Dermis microvascular lymphatic vessel endothelial cell (primary cell): ENCODE measurements at regions not wholly inside any gene's neighbourhood (a gene's known extent, or its start where the extent isn't known, plus 50 kb on each side); places are given as distances from the start of the nearest gene placed in this dataset.

Experiments
- DNase-seq, 2 donors: peaks; one replicate each; pipeline versions ENCODE4 v3.0.0 to v3.0.0-alpha.2; 2010; ENCODE audit warnings: low read depth in 2 of 2

GRCh38 chr13:105990256-105990958 is 545.1 kb downstream of the EFNB2 start:
- DNase-seq = peak in 1 of 2 donors; percentile 6

DNA sequence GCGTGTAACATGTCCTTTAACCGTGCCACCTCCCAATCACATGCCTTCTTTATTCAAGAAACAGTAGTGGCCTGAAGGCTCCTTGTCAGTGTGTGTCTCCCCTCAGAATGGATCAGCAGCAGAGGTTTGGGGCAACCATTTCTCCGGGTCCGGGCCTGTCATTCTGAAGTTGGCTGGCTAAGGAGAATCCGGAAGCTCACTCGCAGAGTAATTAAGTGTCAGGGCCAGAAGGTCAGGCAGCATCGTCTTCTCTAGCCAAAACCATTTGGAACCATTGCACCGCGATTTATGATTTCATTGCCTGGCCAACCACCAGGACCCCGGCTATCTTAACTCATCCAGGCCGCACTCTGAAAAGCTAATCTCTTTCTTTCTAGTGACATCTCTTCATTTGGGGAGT is 550.8 kb downstream of the EFNB2 start:
- DNase-seq = no peak

- no peak for DNase-seq
Measured at GRCh38 chr13:105984236-105984635, 551.2 kb downstream of the EFNB2 start.

DNA sequence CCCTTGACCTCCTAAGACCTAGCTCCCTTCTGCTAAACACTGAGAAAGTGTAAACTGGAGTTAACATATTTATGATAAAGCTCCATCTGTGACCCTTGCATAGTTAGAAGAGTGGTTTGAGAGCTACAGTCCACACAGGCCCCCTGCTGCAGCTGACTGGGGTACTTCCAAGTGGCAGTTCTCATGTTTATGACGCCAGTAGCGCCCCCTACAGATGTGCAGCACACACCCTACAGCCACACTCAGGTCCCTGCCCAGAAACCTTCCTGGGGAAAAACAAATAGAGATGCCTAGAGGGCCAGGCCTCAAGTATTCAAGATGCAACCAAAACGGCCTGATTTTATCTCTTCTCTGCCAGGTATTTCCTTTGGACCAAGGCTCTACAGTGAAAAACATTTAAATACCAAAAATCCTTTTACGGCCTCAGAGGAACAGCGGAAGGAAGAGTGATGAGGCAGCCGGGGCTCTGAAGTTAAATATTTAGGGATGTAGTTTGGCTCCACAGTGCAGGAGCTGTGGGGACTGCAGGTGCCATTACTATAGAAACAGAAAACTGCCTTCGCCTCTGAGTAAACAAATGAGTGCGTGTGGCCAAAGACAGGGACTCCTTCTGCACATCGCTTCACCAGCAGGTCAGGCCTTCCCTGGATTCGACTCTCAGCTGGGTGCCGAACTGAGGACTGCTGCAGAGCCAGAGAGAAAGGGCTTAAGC is 553.1 kb downstream of the EFNB2 start:
- no peak for DNase-seq

GRCh38 chr13:105979131-105980011 is 556.1 kb downstream of the EFNB2 start:
- no peak for DNase-seq

DNA sequence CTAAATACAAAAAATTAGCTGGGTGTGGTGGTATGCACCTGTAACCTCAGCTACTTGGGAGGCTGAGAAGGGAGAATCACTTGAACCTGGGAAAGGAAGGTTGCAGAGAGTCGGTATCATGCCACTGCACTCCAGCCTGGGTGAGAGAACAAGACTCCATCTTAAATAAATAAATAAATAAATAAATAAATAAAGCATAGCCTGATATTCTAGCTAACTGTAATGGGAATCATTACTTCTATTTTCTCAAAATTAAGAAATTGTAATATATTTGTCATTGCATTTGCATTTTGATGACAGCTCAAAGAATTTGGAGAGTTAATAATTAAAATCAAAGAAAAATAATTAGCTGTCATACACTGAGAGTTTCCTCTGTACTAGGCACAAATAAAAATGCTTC is 561.1 kb downstream of the EFNB2 start:
- DNase-seq = no peak

DNA sequence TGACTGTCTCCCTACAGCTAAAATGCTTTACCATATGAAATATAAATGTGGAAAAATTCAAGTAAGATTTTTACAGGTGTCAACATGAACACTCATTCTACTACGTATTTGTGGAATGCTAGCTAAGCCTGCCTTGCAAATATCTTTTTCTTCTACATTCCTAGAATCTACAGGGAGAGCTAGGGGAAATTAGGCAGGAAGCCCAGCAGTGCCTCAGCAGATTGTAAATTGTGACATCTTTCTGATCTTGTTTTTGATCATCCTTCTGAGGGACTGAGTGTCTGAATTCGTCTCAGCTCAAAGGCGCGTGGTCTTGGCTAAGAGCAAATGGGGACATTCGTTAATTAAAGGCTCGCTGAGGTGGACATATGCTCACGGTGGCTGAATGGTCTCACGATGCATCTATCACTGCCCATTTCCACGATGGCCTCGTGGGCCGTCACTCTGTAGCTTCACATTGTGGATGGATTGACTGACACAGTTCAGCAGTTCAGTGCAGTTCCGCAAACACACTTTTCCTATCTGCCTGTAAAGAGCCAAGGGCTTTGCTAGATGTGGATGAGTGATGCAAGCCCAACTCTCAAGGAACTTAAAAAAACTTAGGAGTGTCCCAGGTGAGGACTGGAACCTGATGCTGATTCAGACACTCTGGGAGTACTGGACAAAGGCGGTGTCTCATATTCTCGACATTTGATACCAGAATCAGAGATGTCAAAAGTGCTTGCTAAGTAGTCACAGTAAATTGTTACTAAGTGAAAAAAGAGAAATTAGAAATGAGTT is 562.5 kb downstream of the EFNB2 start:
- DNase-seq = no peak

DNA sequence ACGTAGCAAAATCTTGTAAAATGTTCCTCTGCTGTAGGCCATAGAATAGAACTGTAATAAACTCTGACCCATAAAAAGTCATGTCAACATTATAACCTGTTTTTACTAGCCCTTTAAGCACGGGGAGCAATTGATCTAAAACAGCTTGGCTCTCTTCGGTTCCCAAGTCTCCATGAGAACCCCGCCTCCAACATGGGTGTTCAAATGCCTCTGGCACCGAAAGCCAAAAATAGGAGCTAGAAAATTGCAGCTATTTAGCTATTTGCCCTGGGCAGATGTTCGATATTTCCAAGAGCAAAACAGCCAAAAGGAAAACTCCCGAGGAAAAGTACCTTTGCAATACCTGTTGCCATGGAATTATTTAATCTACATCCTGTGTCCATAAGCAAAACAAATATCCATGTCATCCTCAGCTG is 563.1 kb downstream of the EFNB2 start:
- DNase-seq = no peak

DNA sequence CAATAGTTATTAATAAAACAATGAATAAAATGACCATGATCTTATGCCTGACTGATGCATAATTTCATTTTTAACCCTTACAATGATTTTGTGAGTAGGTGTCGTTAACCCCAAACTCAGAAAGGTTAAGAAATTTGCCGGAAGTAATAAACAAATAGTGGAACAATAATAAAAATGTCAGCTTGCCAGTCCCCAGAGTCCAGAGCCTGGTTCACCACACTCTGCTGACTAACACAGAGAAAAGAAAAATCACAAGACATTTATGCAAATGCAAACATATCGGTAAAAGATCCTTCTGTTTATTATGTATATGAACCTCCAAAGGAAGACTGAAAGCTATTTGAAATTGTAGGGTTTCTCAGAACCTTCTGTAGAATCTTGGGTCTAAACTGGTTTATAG is 563.7 kb downstream of the EFNB2 start:
- no peak for DNase-seq

GRCh38 chr13:105971312-105971711 is 564.1 kb downstream of the EFNB2 start:
- DNase-seq = no peak

DNA sequence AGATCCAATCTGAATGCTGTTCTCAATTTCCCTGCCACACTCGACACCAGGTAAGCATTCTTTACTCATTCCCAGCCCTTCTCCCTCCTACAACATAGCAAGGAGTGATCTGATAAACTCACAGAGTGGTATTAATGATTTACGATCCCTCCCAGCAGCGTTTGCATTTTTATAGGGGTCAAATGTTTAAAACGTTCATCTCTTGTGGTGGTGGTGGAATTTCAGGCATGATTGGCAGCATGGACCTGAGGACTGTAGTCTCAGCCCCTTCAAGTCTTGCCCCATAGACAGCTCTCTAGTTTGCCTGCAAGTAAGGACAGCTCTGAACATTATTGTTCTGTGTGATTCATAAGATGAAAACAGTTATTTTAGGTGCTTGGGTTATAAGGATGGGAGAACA is 565.7 kb downstream of the EFNB2 start:
- no peak for DNase-seq

- no peak for DNase-seq
Measured at GRCh38 chr13:105965910-105966309, 569.6 kb downstream of the EFNB2 start.

DNA sequence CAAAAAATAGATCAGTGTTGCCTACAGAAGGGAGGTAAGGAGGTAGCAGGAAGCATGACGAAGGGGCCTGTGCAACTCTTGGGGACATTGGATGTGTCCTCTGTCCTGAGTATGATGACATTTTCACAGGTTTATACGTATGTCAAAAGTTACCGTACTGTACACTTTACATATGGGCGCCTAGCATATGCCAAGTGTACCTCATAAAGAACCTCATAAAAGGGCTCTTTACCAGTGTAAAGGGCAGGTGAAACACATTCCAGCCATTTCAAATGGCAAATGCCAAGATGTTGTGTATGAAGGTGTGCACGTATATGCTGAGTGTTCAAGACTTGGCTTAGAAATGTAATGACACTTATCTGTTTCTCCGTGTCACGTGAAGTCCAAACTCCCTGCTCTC is 573.4 kb downstream of the EFNB2 start:
- DNase-seq = no peak

DNA sequence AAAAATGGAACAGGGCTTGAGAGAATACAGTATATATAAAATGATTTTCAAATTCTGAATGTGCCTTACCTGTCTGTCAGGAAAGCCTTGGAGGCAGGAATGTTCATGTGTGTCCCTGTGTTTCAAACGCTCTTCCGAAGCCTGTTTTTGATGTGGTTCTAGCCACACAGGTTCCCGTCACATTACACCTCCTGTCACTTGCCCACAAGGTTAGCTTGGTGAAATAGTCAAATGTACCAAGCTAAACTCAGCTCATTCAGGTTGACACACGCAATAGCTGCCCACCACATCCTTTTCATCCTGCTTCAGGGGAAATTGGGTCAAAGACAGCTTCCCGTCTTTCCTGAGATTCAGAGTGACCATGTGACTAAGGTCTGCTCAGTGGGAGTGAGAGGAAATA is 574.0 kb downstream of the EFNB2 start:
- DNase-seq = peak; percentile 6 to 20

DNA sequence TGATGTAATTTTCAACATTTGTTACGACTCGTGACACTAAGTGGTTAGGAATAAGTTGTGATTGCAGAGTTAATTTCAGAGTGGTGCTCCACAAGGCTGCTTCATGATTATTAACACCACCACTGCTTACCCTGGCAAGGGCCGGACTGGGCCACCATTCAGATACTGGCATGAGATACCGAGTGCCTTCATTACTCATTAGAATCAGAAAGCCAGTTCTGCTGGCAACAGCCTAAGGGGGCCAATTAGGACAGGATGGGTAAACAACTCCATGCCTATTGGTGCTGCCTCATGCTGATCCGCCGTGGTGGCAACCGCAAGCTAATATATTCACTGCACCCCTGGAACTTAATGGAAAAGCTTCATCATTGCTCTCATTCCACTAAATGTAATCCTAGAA is 575.1 kb downstream of the EFNB2 start:
- no peak for DNase-seq

DNA sequence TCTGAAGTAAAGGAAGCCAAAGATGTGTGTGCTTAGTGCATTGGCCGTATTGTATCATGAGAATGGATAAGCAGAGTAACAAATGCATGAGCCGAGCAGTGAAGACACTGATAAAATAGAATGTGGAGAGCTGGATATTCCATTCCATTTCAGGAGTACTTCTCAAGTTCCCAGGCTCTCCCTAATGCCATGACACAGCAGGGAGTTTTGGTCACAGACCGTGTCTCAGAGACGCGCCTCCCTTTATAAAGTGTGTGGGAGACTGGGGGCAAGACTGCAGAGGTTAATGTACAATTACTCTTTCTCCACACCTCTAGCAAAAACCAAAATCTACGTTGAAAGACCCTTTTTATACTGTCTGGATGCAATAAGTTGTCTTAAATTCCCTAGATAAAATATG is 575.6 kb downstream of the EFNB2 start:
- DNase-seq = no peak

DNA sequence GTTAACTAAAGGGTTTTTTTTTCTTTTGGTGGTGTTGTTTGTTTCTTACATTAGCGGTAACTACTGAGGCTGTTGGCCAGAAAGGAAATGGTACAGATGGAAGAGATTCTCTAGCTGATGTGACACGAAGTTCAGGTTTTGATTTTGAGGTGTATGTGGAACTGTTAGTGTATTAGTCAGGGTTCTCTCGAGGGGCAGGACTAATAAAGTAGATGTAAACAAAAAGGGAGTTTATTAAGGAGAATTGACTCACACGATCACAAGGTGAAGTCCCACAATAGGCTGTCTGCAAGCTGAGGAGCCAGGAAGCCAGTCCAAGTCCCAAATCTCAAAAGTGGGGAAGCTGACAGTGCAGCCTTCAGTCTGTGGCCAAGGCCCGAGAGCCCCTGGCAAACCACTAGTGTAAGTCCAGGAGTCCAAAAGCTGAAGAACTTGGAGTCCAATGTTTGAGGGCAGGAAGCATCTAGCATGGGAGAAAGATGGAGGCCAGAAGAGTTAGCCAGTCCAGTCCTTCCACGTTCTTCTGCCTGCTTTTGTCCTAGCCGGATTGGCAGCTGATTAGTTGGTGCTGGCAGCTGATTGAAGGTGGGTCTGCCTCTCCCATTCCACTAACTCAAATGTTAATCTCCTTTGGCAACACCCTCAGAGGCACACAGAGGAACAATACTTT is 577.6 kb downstream of the EFNB2 start:
- DNase-seq = no peak

GRCh38 chr13:105956921-105957320 is 578.5 kb downstream of the EFNB2 start:
- no peak for DNase-seq

- DNase-seq = no peak
Measured at GRCh38 chr13:105952973-105953290, 582.5 kb downstream of the EFNB2 start.

- no peak for DNase-seq
Measured at GRCh38 chr13:105952233-105952972, 583.1 kb downstream of the EFNB2 start.
